Neural cell (in vitro differentiated cells): ENCODE measurements at regions not wholly inside any gene's neighbourhood (a gene's known extent, or its start where the extent isn't known, plus 50 kb on each side); places are given as distances from the start of the nearest gene placed in this dataset.

ENCODE experiments used
- CTCF ChIP-seq: fragments of 450-650 bp; IDR thresholded peaks from 2 replicates; pipeline ENCODE4 v1.5.1; 2014; ENCODE audit warnings: antibody characterized with exemption, mild to moderate bottlenecking, moderate library complexity; ENCODE audit not compliant: poor library complexity, severe bottlenecking
- EP300 ChIP-seq: fragments of 450-650 bp; conservative IDR thresholded peaks from 2 replicates; pipeline ENCODE4 v1.6.1; 2014; ENCODE audit warnings: antibody characterized with exemption, mild to moderate bottlenecking, moderate library complexity; ENCODE audit not compliant: poor library complexity, severe bottlenecking
- EZH2 ChIP-seq: fragments of 200-600, 300-800 bp; shearing (Covaris generic), sonication (generic); IDR thresholded peaks from 2 replicates; pipeline ENCODE4 v1.6.1; 2014; ENCODE audit warnings: antibody characterized with exemption, low read length, borderline replicate concordance, mild to moderate bottlenecking; ENCODE audit not compliant: insufficient read depth, poor library complexity, severe bottlenecking
- MXI1 ChIP-seq: fragments of 450-650 bp; conservative IDR thresholded peaks from 2 replicates; pipeline ENCODE4 v1.6.1; 2014; ENCODE audit warnings: antibody characterized with exemption, mild to moderate bottlenecking; ENCODE audit not compliant: poor library complexity, severe bottlenecking
- POLR2AphosphoS5 ChIP-seq: IDR thresholded peaks from 2 replicates; pipeline ENCODE4 v1.6.1; 2012
- RAD21 ChIP-seq: fragments of 450-650 bp; conservative IDR thresholded peaks from 2 replicates; pipeline ENCODE4 v1.6.1; 2014; ENCODE audit warnings: antibody characterized with exemption, mild to moderate bottlenecking, moderate library complexity
- REST ChIP-seq: IDR thresholded peaks from 2 replicates; pipeline ENCODE4 v1.6.1; 2012; ENCODE audit warnings: borderline replicate concordance
- SMC3 ChIP-seq: fragments of 450-650 bp; conservative IDR thresholded peaks from 2 replicates; pipeline ENCODE4 v1.6.1; 2014; ENCODE audit warnings: antibody characterized with exemption, mild to moderate bottlenecking, moderate library complexity; ENCODE audit not compliant: poor library complexity
- TAF1 ChIP-seq: IDR thresholded peaks from 2 replicates; pipeline ENCODE4 v1.6.1; 2012; ENCODE audit warnings: low read depth

- TF ChIP-seq CTCF, result no peak
- TF ChIP-seq RAD21, result no peak
- no peak for TF ChIP-seq SMC3
- no peak for TF ChIP-seq POLR2AphosphoS5
- no peak for TF ChIP-seq EZH2
- TF ChIP-seq EP300, result no peak
- no peak for TF ChIP-seq MXI1
- TF ChIP-seq TAF1, result no peak
- no peak for TF ChIP-seq REST
Measured at GRCh38 chr16:66222756-66223155, 143.7 kb upstream of the CDH5 start.
